Upper lobe of left lung (tissue), 6 donors: ENCODE measurements at regions not wholly inside any gene's neighbourhood (a gene's known extent, or its start where the extent isn't known, plus 50 kb on each side); places are given as distances from the start of the nearest gene placed in this dataset.
"Not testable (repeated sequence)": the region's sequence is repeated elsewhere in the genome, so short reads cannot be mapped to it uniquely, and the experiment has no call there.

Source experiments
- ATAC-seq, 2 donors: fragments of 200-7000 bp; cut with Tn5 transposase; one replicate each; pipeline ENCODE4 v1.9.1; 2022; ENCODE audit warnings: mild to moderate bottlenecking in 2 of 2, moderate library complexity in 2 of 2; ENCODE audit not compliant: low FRiP score in 2 of 2
- DNase-seq, 2 donors: peaks; one replicate each; pipeline ENCODE4 v3.0.0-alpha.2; 2019 to 2020
- H3K27ac ChIP-seq, 4 donors: fragments of 200-600 bp; sonication (generic); one replicate each; pipeline ENCODE4 v1.5.1; 2016 to 2019
- H3K27me3 ChIP-seq, 4 donors: fragments of 200-600 bp; sonication (generic); one replicate each; pipeline ENCODE4 v1.5.1; 2017 to 2019
- H3K36me3 ChIP-seq, 4 donors: fragments of 200-600 bp; sonication (generic); one replicate each; pipeline ENCODE4 v1.5.1; 2016 to 2019
- H3K4me1 ChIP-seq, 4 donors: fragments of 200-600 bp; sonication (generic); one replicate each; pipeline ENCODE4 v1.5.1; 2018 to 2019
- H3K4me3 ChIP-seq, 4 donors: fragments of 200-600 bp; sonication (generic); one replicate each; pipeline ENCODE4 v1.5.1; 2017 to 2019; ENCODE audit warnings: mild to moderate bottlenecking in 2 of 4, moderate library complexity in 1 of 4
- H3K9me3 ChIP-seq, 4 donors: fragments of 200-600 bp; sonication (generic); one replicate each; pipeline ENCODE4 v1.5.1; 2018 to 2019
- EP300 ChIP-seq, 4 donors: sonication (generic); formaldehyde crosslinking; IDR thresholded peaks; one replicate each; pipeline ENCODE4 v1.5.1; 2017; ENCODE audit warnings: antibody characterized with exemption in 4 of 4, control low read depth in 2 of 4
- POLR2A ChIP-seq, 4 donors: fragments of 450-650 bp; IDR thresholded peaks; one replicate each; pipeline ENCODE4 v1.5.1; 2016 to 2017; ENCODE audit warnings: antibody characterized with exemption in 4 of 4, mild to moderate bottlenecking in 2 of 4
- POLR2AphosphoS5 ChIP-seq, 2 donors: sonication (generic); formaldehyde crosslinking; IDR thresholded peaks; one replicate each; pipeline ENCODE4 v1.5.1; 2017; ENCODE audit warnings: antibody characterized with exemption in 2 of 2
- WGBS, 2 donors: methylation state at CpG; one replicate each; pipeline ENCODE4 v1.1.5; 2017 to 2018; 5-methylcytosine and 5-hydroxymethylcytosine counted together
- TF ChIP-seq, protein P1 (sequence below), 6 experiments: fragments of 450-650 bp in 4 of 6; fragments of 200-600 bp in 2 of 6; sonication (generic) in 2 of 6; IDR thresholded peaks; one replicate each; pipeline ENCODE4 v1.5.1; 2016 to 2019; ENCODE audit warnings: antibody characterized with exemption in 6 of 6
- donor health status: DM: no; HTN: no; CAD: no; lungs with moderate emphysema.
- donor health status: DM: no; HTN: yes; CAD: no; lungs with severe emphysema.

GRCh38 chr6:19925533-19925932, 88.4 kb downstream of the ID4 start:
- H3K9me3 ChIP-seq, result no peaks in the 10 kb centered on the region

GRCh38 chr6:19928461-19928860, 91.3 kb downstream of the ID4 start:
- Histone ChIP-seq H3K36me3 (no peaks in the 10 kb centered on the region), H3K4me1 (no peaks in the 10 kb centered on the region), H3K27me3 (no peaks in the 10 kb centered on the region), H3K27ac (no peak overlapping the region), H3K9me3 (no peaks in the 10 kb centered on the region), H3K4me3 (no peak overlapping the region)
- no peak for ATAC-seq
- TF ChIP-seq, protein P1, sequence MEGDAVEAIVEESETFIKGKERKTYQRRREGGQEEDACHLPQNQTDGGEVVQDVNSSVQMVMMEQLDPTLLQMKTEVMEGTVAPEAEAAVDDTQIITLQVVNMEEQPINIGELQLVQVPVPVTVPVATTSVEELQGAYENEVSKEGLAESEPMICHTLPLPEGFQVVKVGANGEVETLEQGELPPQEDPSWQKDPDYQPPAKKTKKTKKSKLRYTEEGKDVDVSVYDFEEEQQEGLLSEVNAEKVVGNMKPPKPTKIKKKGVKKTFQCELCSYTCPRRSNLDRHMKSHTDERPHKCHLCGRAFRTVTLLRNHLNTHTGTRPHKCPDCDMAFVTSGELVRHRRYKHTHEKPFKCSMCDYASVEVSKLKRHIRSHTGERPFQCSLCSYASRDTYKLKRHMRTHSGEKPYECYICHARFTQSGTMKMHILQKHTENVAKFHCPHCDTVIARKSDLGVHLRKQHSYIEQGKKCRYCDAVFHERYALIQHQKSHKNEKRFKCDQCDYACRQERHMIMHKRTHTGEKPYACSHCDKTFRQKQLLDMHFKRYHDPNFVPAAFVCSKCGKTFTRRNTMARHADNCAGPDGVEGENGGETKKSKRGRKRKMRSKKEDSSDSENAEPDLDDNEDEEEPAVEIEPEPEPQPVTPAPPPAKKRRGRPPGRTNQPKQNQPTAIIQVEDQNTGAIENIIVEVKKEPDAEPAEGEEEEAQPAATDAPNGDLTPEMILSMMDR (IDR thresholded peaks at IDR 0.05), result no peak
- TF ChIP-seq EP300 (IDR thresholded peaks at IDR 0.05), result no peak
- TF ChIP-seq POLR2A (IDR thresholded peaks at IDR 0.05), result no peak
- no peak for TF ChIP-seq POLR2AphosphoS5 (IDR thresholded peaks at IDR 0.05)
- DNase-seq, result no peak
- WGBS, 2 donors, result 74 to 86% methylated on average over 2 of the region's 2 CpGs

More at GRCh38 chr6:19925533-19925932, 88.4 kb downstream of the ID4 start:
- ATAC-seq (no peak), DNase-seq (no peak)
- WGBS, 2 donors, result 93 to 100% methylated on average over 1 of the region's 1 CpG
- Histone ChIP-seq H3K27ac (no peak overlapping the region), H3K36me3 (no peaks in the 10 kb centered on the region), H3K4me1 (no peaks in the 10 kb centered on the region), H3K27me3 (no peaks in the 10 kb centered on the region), H3K4me3 (no peak overlapping the region)
- TF ChIP-seq, protein P1 (IDR thresholded peaks at IDR 0.05), result no peak
- no peak for TF ChIP-seq POLR2AphosphoS5 (IDR thresholded peaks at IDR 0.05)
- no peak for TF ChIP-seq EP300 (IDR thresholded peaks at IDR 0.05)
- no peak for TF ChIP-seq POLR2A (IDR thresholded peaks at IDR 0.05)

GRCh38 chr6:19929312-19929711, 92.1 kb downstream of the ID4 start:
- Histone ChIP-seq H3K27me3 (no peaks in the 10 kb centered on the region), H3K36me3 (no peaks in the 10 kb centered on the region), H3K27ac (no peak overlapping the region), H3K4me3 (no peak overlapping the region), H3K9me3 (no peaks in the 10 kb centered on the region), H3K4me1 (no peaks in the 10 kb centered on the region)
- TF ChIP-seq POLR2A (IDR thresholded peaks at IDR 0.05), result no peak
- TF ChIP-seq EP300 (IDR thresholded peaks at IDR 0.05), result no peak
- TF ChIP-seq, protein P1 (IDR thresholded peaks at IDR 0.05), result no peak
- no peak for TF ChIP-seq POLR2AphosphoS5 (IDR thresholded peaks at IDR 0.05)
- no peak for DNase-seq
- ATAC-seq, result no peak
- 47 to 77% methylated on average over 1 of the region's 1 CpG for WGBS, 2 donors

DNA sequence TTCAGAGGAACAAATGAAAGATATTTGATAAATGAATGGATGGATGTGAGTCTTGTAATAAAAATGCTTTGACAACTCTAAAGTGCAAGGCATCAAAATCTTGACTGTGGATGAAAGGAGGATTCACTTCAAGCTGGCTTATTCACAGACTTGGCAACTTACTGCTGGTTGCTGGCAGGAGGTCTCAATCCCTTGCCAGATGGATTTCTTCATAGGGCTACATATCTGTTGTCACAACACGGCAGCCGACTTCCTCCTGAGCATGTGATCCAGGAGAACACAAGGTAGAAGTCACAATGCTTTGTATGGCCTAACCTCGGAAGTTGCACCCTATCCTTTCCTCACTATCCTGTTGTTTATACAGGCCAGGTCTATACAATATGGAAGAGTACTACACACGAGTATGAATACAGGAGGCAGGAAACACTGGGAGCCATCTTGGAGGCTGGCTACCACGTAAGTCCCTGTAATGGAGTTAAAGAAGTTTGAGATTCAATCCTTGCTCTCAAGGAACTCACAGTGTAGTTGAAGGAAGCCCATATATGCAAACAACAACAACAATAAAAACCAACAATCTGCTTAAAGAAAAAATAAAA, 97.9 kb downstream of the ID4 start:
- no peak overlapping the region for H3K4me3 ChIP-seq
- 73 to 82% methylated on average over 5 of the region's 5 CpGs for WGBS, 2 donors
- no peaks in the 10 kb centered on the region for H3K36me3 ChIP-seq
- ATAC-seq, result no peak
- H3K4me1 ChIP-seq, result no peaks in the 10 kb centered on the region
- H3K9me3 ChIP-seq, result peaks cover 0 to 3% (median 0%) of the 10 kb centered on the region in 4 donors
- no peaks in the 10 kb centered on the region for H3K27me3 ChIP-seq
- no peak for TF ChIP-seq EP300 (IDR thresholded peaks at IDR 0.05)
- TF ChIP-seq POLR2AphosphoS5 (IDR thresholded peaks at IDR 0.05), result no peak
- TF ChIP-seq, protein P1 (IDR thresholded peaks at IDR 0.05), result no peak
- TF ChIP-seq POLR2A (IDR thresholded peaks at IDR 0.05), result no peak
- no peak for DNase-seq
- H3K27ac ChIP-seq, result no peak overlapping the region

DNA sequence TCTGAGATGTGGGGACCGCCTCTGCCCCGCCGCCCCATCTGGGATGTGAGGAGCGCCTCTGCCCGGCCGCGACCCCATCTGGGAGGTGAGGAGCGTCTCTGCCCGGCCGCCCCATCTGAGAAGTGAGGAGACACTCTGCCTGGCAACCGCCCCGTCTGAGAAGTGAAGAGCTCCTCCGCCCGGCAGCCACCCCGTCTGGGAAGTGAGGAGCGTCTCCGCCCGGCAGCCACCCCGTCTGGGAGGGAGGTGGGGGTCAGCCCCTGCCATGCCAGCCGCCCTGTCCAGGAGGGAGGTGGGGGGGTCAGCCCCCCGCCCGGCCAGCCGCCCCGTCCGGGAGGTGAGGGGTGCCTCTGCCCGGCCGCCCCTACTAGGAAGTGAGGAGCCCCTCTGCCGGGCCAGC, 102.2 kb downstream of the ID4 start:
- not testable (repeated sequence) for H3K4me1 ChIP-seq, H3K27ac ChIP-seq, H3K4me3 ChIP-seq, H3K36me3 ChIP-seq, ATAC-seq, H3K27me3 ChIP-seq, H3K9me3 ChIP-seq
- peak in 1 of 2 donors; percentile 53 for DNase-seq
- WGBS, 2 donors, result 96 to 100% methylated on average over 3 to 24 of the region's 28 CpGs

DNA sequence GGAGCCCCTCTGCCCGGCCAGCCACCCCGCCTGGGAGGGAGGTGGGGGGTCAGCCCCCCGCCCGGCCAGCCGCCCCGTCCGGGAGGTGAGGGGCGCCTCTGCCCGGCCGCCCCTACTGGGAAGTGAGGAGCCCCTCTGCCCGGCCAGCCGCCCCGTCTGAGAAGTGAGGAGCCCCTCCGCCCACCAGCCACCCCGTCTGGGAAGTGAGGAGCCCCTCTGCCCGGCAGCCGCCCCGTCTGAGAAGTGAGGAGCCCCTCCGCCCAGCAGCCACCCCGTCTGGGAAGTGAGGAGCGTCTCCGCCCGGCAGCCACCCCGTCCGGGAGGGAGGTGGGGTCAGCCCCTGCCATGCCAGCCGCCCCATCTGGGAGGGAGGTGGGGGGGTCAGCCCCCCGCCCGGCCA, 102.8 kb downstream of the ID4 start:
- H3K36me3 ChIP-seq, H3K4me1 ChIP-seq, H3K27me3 ChIP-seq, H3K9me3 ChIP-seq, H3K27ac ChIP-seq, H3K4me3 ChIP-seq, ATAC-seq: not testable (repeated sequence)
- 93 to 98% methylated on average over 8 to 10 of the region's 28 CpGs for WGBS, 2 donors
- peak in 1 of 2 donors; percentile 56 for DNase-seq
